A549 (cell line): ENCODE measurements at regions not wholly inside any gene's neighbourhood (a gene's known extent, or its start where the extent isn't known, plus 50 kb on each side); places are given as distances from the start of the nearest gene placed in this dataset.

ENCODE experiments used
- ATAC-seq, 2 experiments: fragments of 200-7000 bp in 1 of 2; fragments of >200 bp in 1 of 2; cut with Nextera tagmentation in 1 of 2; cut with Tn5 transposase in 1 of 2; 3 replicates each; pipeline versions ENCODE4 v1.8.0 to v1.9.1; 2018 to 2020; ENCODE audit warnings: mild to moderate bottlenecking in 1 of 2, moderate library complexity in 1 of 2
- CTCF ChIA-PET: fragments of 300-600 bp; sonication (Branson Sonifier 250); formaldehyde crosslinking; extraction: SDS; loops from one replicate; lab custom pipeline; 2021; ENCODE audit warnings: antibody characterized with exemption, inconsistent platforms; lab: Yijun Ruan, JAX
- POLR2A ChIA-PET: fragments of 350-600 bp; formaldehyde crosslinking; extraction: SDS; loops from one replicate; lab custom pipeline; 2021; ENCODE audit warnings: antibody characterized with exemption, inconsistent platforms; lab: Yijun Ruan, JAX
- DNase-seq, 2 experiments: peaks; one replicate each; pipeline versions ENCODE4 v3.0.0 to v3.0.0-alpha.2; 2011 to 2016; ENCODE audit warnings: low read depth in 1 of 2, low spot score in 1 of 2
- FAIRE-seq: peaks from 2 replicates; lab custom pipeline; 2011; peaks lifted over from hg19 to GRCh38; lab: Jason Lieb, UNC
- H3K27ac ChIP-seq, 2 experiments: fragments of >200 bp; sonication (Bioruptor Twin); formaldehyde crosslinking; 3 replicates each; pipeline ENCODE4 v1.5.1; 2016 to 2017
- H3K4me1 ChIP-seq: fragments of >200 bp; sonication (Bioruptor Twin); formaldehyde crosslinking; 3 replicates; pipeline ENCODE4 v1.6.1; 2016
- H3K4me2 ChIP-seq: fragments of >200 bp; sonication (Bioruptor Twin); formaldehyde crosslinking; 3 replicates; pipeline ENCODE4 v1.6.1; 2016
- H3K4me3 ChIP-seq: fragments of >200 bp; sonication (Bioruptor Twin); formaldehyde crosslinking; 3 replicates; pipeline ENCODE4 v1.5.1; 2016
- H3K9me3 ChIP-seq: fragments of >200 bp; sonication (Bioruptor Twin); formaldehyde crosslinking; 3 replicates; pipeline ENCODE4 v1.6.1; 2016
- BHLHE40 ChIP-seq: IDR thresholded peaks from 2 replicates; pipeline ENCODE4 v1.6.1; 2012; ENCODE audit warnings: low read depth, low read length, inconsistent platforms
- CTCF ChIP-seq: fragments of >200 bp; sonication (Bioruptor Twin); formaldehyde crosslinking; IDR thresholded peaks from 3 replicates; pipeline ENCODE4 v1.5.1; 2016
- EP300 ChIP-seq, 2 experiments: fragments of >200 bp; sonication (Bioruptor Twin); formaldehyde crosslinking; IDR thresholded peaks; 2 replicates in 1 of 2; 3 replicates in 1 of 2; pipeline ENCODE4 v1.6.1; 2016 to 2017
- ESRRA ChIP-seq: fragments of 150-350 bp; IDR thresholded peaks from 2 replicates; pipeline ENCODE4 v1.6.1; 2014; ENCODE audit warnings: mild to moderate bottlenecking, low read length, borderline replicate concordance
- HOXA7 ChIP-seq: fragments of 250-450 bp; sonication (Bioruptor Pico); IDR thresholded peaks from 2 replicates; pipeline ENCODE4 v1.5.0; 2020; ENCODE audit warnings: mild to moderate bottlenecking, moderate library complexity
- JUN ChIP-seq, 2 experiments: fragments of >200 bp; sonication (Bioruptor Twin); formaldehyde crosslinking; IDR thresholded peaks; 2 replicates in 1 of 2; 3 replicates in 1 of 2; pipeline ENCODE4 v1.6.1; 2016 to 2017
- NFE2L2 ChIP-seq: fragments of 150-350 bp; conservative IDR thresholded peaks from 2 replicates; pipeline ENCODE4 v1.6.1; 2014; ENCODE audit warnings: low read length
- POLR2A ChIP-seq: IDR thresholded peaks from 2 replicates; pipeline ENCODE4 v1.6.1; 2012; ENCODE audit warnings: mild to moderate bottlenecking, low read length
- POLR2AphosphoS2 ChIP-seq: conservative IDR thresholded peaks from 2 replicates; pipeline ENCODE4 v1.6.1; 2012; ENCODE audit warnings: low read length, improper control_type of control experiment, inconsistent platforms
- REST ChIP-seq: fragments of 200-600 bp; sonication (generic); IDR thresholded peaks from 2 replicates; pipeline ENCODE4 v1.6.1; 2016; ENCODE audit warnings: antibody characterized with exemption, mild to moderate bottlenecking, moderate library complexity
- RFX5 ChIP-seq: fragments of 450-650 bp; IDR thresholded peaks from 2 replicates; pipeline ENCODE4 v1.7.1; 2014; ENCODE audit warnings: antibody characterized with exemption, mild to moderate bottlenecking, moderate library complexity
- RNF2 ChIP-seq: fragments of 200-600 bp; sonication (generic); IDR thresholded peaks from 2 replicates; pipeline ENCODE4 v1.6.1; 2016; ENCODE audit warnings: low read depth, mild to moderate bottlenecking, antibody characterized with exemption, moderate library complexity, borderline replicate concordance
- TP53 ChIP-seq: fragments of 250-450 bp; sonication (Bioruptor Pico); IDR thresholded peaks from 2 replicates; pipeline ENCODE4 v1.5.0; 2021; ENCODE audit warnings: mild to moderate bottlenecking, moderate library complexity
- WGBS: methylation state at CpG from one replicate; pipeline ENCODE4 v1.1.6; 2017; ENCODE audit errors: missing lambda C conversion rate; 5-methylcytosine and 5-hydroxymethylcytosine counted together
- TF ChIP-seq, protein P1 (sequence below): IDR thresholded peaks from 2 replicates; pipeline ENCODE4 v1.6.1; 2012
- TF ChIP-seq, protein P2 (sequence below): fragments of >200 bp; sonication (Bioruptor Twin); formaldehyde crosslinking; IDR thresholded peaks from 3 replicates; pipeline ENCODE4 v1.6.1; 2016
- TF ChIP-seq, protein P3 (sequence below): fragments of 150-350 bp; IDR thresholded peaks from 2 replicates; pipeline ENCODE4 v1.6.1; 2014; ENCODE audit warnings: low read depth, mild to moderate bottlenecking, low read length
- TF ChIP-seq, protein P4 (sequence below): fragments of 250-450 bp; sonication (Bioruptor Pico); IDR thresholded peaks from 2 replicates; pipeline ENCODE4 v1.5.0; 2020; ENCODE audit warnings: low read depth, mild to moderate bottlenecking, moderate library complexity

- H3K4me3 ChIP-seq = no peak overlapping the region
- ChIA-PET POLR2A (no interaction called here), CTCF (no interaction called here)
- no peak for FAIRE-seq
- no peaks in the 10 kb centered on the region for H3K9me3 ChIP-seq
- H3K4me2 ChIP-seq = no peak overlapping the region
- TF ChIP-seq, protein P1, sequence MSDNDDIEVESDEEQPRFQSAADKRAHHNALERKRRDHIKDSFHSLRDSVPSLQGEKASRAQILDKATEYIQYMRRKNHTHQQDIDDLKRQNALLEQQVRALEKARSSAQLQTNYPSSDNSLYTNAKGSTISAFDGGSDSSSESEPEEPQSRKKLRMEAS = no peak
- DNase-seq = no peak
- H3K27ac ChIP-seq = no peak overlapping the region
- H3K4me1 ChIP-seq = no peaks in the 10 kb centered on the region
- ATAC-seq = no peak
- WGBS = 83% methylated on average over 5 of the region's 5 CpGs
Observed at GRCh38 chr5:14071433-14071832, 71.7 kb upstream of the TRIO start.

DNA sequence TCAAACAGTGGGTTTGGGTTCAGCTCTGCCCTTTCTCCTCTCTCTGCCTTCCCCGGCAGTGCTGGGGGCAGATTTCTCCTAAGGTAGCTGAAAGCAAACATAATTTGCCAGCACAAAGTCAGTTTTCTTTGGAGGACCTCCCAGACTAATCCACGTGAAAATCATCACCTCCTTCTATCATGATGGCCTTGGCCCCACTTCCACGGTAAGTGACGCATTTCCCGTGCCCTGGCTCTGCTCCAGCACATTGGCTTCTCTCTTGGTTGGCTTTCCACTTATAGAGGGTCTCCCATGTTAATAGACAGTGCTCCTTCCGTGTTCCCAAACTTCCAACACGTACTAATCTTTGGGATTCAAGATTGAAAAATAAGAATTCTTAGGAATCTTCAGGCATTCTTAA, 74.1 kb upstream of the TRIO start:
- ChIA-PET CTCF (interaction anchor here (0.6 to 0.7 kb wide), 2 partner anchors 266 to 476 kb away, joined by 3 to 4 read pairs; no protein-coding TSS in a partner anchor), POLR2A (no interaction called here)
- no peaks in the 10 kb centered on the region for H3K4me1 ChIP-seq
- no peak for ATAC-seq
- WGBS = 84% methylated on average over 7 of the region's 7 CpGs
- no peak overlapping the region for H3K4me2 ChIP-seq
- no peak for FAIRE-seq
- no peaks in the 10 kb centered on the region for H3K9me3 ChIP-seq
- H3K27ac ChIP-seq = no peak overlapping the region
- TF ChIP-seq RFX5 (no peak), NFE2L2 (no peak), CTCF (no peak), POLR2AphosphoS2 (no peak), EP300 (IDR thresholded peaks at IDR 0.05) (no peak), TP53 (CRISPR knock-in tag) (no peak), POLR2A (no peak), ESRRA (no peak), JUN (IDR thresholded peaks at IDR 0.05) (no peak), BHLHE40 (no peak), HOXA7 (CRISPR knock-in tag) (no peak), REST (no peak), RNF2 (no peak)
- TF ChIP-seq, protein P2, sequence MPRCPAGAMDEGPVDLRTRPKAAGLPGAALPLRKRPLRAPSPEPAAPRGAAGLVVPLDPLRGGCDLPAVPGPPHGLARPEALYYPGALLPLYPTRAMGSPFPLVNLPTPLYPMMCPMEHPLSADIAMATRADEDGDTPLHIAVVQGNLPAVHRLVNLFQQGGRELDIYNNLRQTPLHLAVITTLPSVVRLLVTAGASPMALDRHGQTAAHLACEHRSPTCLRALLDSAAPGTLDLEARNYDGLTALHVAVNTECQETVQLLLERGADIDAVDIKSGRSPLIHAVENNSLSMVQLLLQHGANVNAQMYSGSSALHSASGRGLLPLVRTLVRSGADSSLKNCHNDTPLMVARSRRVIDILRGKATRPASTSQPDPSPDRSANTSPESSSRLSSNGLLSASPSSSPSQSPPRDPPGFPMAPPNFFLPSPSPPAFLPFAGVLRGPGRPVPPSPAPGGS = no peak
- TF ChIP-seq, protein P3, sequence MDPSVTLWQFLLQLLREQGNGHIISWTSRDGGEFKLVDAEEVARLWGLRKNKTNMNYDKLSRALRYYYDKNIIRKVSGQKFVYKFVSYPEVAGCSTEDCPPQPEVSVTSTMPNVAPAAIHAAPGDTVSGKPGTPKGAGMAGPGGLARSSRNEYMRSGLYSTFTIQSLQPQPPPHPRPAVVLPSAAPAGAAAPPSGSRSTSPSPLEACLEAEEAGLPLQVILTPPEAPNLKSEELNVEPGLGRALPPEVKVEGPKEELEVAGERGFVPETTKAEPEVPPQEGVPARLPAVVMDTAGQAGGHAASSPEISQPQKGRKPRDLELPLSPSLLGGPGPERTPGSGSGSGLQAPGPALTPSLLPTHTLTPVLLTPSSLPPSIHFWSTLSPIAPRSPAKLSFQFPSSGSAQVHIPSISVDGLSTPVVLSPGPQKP = no peak
- TF ChIP-seq, protein P4, sequence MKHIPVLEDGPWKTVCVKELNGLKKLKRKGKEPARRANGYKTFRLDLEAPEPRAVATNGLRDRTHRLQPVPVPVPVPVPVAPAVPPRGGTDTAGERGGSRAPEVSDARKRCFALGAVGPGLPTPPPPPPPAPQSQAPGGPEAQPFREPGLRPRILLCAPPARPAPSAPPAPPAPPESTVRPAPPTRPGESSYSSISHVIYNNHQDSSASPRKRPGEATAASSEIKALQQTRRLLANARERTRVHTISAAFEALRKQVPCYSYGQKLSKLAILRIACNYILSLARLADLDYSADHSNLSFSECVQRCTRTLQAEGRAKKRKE (CRISPR knock-in tag) = no peak
- TF ChIP-seq, all 56 proteins: peak for 0
- H3K4me3 ChIP-seq = no peak overlapping the region
- DNase-seq = no peak
